ENCODE measurements at regions not wholly inside any gene's neighbourhood (a gene's known extent, or its start where the extent isn't known, plus 50 kb on each side); places are given as distances from the start of the nearest gene placed in this dataset.

GRCh38 chr13:85417807-85418206, 381.4 kb downstream of the SLITRK6 start:
- TF ChIP-seq CTCF (conservative IDR thresholded peaks at IDR 0.05; ENCODE audit: low read depth in 2 of 2) (no peak), POLR2AphosphoS5 (IDR thresholded peaks at IDR 0.05; ENCODE audit: low read depth) (no peak), ZNF331 (CRISPR knock-in tag; IDR thresholded peaks at IDR 0.05; ENCODE audit: low read depth) (no peak), REST (IDR thresholded peaks at IDR 0.05; ENCODE audit: unreplicated experiment) (no peak), EZH2 (IDR thresholded peaks at IDR 0.05; ENCODE audit: low read depth, unreplicated experiment) (no peak), CREB1 (CRISPR knock-in tag; IDR thresholded peaks at IDR 0.05; ENCODE audit: low read depth) (no peak), EZH2phosphoT487 (IDR thresholded peaks at IDR 0.05; ENCODE audit: unreplicated experiment) (no peak), JUNB (IDR thresholded peaks at IDR 0.05; ENCODE audit: unreplicated experiment) (no peak)
